CD4-positive, alpha-beta T cell treated with Interleukin-4 for 1 hour (primary cell): ENCODE measurements at regions not wholly inside any gene's neighbourhood (a gene's known extent, or its start where the extent isn't known, plus 50 kb on each side); places are given as distances from the start of the nearest gene placed in this dataset.
"Not testable (repeated sequence)": the region's sequence is repeated elsewhere in the genome, so short reads cannot be mapped to it uniquely, and the experiment has no call there.

ENCODE experiments used
- DNase-seq, 2 donors: peaks; one replicate each; pipeline ENCODE4 v3.0.0-alpha.2; 2020 to 2022

DNA sequence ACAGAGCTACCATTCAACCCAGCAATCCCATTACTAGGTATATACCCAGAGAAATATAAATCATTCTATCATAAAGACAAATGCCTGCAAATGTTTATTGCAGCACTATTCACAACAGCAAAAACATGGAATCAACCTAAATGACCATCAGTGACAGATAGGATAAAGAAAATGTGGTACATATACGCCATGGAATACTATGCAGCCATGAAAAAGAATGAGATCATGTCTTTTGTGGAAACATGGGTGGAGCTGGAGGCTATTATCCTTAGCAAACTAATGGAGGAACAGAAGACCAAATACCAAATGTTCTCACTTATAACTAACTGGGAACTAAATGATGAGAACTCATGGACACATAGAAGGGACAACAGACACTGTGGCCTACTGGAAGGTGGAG lies 318.9 kb downstream of the ZIC3 start:
- DNase-seq = not testable (repeated sequence)

DNA sequence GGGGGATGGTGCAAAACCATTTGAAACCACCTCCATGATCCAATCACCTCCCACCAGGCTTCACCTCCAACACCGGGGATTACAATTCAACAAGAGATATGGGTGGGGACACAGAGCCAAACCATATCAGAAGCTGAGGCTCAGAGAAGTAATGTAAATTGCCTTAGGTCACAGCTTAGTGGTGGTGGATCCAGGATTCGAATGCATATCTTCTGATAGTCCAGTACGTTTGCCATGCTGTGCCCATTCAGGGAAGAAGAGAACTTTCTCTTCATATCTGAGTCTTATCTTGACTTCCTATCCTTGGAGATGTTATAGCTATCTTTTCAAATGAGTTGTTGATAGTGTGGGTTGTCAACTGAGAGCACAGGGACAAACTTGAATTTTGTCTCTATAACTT lies 325.5 kb downstream of the ZIC3 start:
- DNase-seq = no peak

- DNase-seq = no peak
These were observed 330.2 kb downstream of the ZIC3 start for GRCh38 chrX:137896123-137896522.

DNA sequence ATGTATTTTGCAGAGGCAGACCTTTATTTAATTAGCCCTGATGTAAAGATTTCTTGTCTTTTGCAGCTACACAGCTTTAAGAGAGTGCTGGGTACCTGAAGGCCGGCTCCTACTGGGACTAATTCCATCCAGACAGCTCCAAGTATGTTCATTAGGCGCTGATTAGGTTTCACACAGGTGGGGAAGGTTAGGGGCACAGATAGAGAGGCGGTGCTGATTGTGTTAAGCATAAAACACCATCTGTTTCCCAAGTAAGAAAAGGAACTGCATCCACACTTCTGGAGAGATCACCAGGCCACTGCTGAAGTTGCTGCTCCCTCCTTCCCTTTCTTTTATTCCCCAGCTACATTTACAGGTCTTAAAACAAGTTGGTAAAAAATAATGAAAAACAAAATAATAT lies 349.5 kb downstream of the ZIC3 start:
- no peak for DNase-seq

- no peak for DNase-seq
These were observed 350.3 kb downstream of the ZIC3 start for GRCh38 chrX:137916090-137916746.

DNA sequence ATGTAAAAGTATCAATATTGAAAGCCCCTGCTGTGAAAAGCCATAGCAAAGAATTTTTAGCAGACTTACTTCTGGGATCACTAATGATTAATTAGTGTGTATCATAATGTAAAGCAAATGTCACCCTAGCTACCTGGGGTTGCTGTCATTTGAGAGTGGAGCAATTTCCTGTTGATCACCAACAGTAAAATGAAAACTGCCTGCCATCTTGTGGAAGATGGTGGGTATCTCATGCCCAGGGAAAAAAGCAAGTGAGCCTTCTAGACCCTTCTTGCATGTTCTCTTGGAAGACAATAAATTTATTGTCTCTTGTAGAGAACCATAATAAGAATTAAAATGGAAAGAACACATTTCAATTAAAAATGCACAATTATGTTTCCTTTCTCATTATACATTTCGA lies 360.2 kb downstream of the ZIC3 start:
- no peak for DNase-seq

DNA sequence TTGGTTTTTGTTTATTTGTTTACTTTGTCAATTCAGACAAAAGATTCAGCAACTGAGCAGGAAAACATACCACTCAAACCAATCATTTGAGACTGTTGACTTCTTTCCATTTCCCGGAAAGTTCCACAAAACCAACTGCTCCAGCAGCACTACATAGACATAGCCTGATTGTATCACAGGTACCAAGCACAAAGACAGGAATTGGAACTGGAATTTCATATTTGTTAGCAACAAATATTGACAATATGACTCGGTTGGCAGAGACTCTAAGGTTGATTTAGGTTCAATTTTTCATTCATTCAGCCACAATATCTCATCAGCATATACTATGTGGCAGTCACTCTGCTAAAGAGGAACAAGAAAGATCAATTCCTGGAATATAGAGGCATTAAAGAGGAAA lies 364.0 kb downstream of the ZIC3 start:
- DNase-seq = no peak

DNA sequence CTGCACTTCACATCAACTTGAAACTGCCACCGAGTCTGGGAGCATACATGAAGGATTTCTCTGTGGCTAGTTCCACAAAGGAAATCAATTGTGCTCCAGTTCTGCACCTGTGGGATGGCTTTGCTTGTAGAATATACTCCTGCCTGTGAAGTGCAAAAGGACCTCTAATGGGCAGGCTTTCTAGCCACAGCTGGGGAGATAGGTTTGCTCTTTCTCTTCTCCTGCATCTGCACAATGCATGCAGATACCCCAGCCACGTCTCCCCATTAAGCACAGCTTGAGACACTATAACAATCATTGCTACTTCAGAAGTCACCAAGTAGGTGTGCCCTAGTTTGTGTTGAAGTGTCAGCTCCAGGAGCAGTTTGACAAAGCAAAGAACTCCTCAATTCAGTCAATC lies 364.6 kb downstream of the ZIC3 start:
- DNase-seq = no peak

DNA sequence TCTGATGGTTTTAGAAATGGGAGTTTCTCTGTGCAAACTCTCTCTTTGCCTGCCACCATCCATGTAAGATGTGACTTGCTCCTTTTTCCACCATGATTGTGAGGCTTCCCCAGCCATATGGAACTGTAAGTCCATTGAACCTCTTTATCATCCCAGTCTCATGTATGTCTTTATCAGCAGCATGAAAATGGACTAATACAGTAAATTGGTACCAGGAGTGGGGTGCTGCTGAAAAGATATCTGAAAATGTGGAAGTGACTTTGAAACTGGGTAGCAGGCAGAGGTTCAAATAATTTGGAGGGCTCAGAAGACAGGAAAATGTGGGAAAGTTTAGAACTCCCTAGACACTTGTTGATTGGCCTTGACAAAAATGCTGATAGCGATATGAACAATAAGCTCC lies 368.3 kb downstream of the ZIC3 start:
- DNase-seq = not testable (repeated sequence)

GRCh38 chrX:137934887-137935286 lies 369.0 kb downstream of the ZIC3 start:
- DNase-seq = not testable (repeated sequence)

DNA sequence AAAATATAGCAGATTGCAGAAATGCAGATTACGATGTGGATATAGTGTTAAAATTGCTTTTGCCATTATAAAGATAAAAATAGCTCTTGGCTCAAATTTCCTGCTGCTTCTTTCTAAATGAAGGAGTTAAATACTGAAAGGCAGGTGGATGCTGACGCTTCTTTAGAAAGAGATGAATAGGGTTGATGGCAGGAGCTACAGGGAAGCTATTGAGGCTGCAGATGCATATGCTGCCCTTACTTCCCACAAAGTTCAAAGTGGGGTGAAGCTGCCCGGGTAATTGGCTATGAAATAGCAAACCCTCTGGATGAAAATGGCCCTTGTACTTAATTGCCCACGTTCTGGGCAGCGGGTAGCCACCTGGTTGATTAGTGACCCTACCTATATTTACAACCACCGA lies 379.5 kb downstream of the ZIC3 start:
- DNase-seq = no peak

GRCh38 chrX:137969191-137969590 lies 403.3 kb downstream of the ZIC3 start:
- DNase-seq = no peak

GRCh38 chrX:137982472-137983172 lies 416.7 kb downstream of the ZIC3 start:
- no peak for DNase-seq

- no peak for DNase-seq
These were observed 422.5 kb downstream of the ZIC3 start for GRCh38 chrX:137988470-137988869.

GRCh38 chrX:137998619-137999018 lies 432.7 kb downstream of the ZIC3 start:
- no peak for DNase-seq

DNA sequence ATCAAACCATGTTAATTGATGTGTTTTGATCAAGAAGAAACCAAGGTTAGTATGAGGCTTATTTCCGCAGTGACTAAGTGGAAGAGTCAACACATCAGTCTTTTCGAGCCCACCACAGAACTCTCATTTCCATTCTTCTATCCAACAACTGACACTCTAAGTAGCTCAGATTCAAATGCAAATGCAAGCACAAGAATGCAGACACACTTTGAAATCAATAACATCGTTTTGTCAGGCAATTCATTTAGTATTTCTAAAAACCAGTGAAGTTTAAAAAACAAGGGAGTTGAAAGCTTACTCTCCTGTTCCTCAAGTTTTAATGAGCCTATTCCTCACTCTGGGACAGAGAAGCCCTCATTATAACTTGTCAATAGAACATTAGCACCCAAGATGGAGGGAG lies 433.1 kb downstream of the ZIC3 start:
- DNase-seq = no peak

GRCh38 chrX:137999552-137999951 lies 433.6 kb downstream of the ZIC3 start:
- DNase-seq = no peak

GRCh38 chrX:138001226-138001625 lies 435.3 kb downstream of the ZIC3 start:
- DNase-seq = no peak

DNA sequence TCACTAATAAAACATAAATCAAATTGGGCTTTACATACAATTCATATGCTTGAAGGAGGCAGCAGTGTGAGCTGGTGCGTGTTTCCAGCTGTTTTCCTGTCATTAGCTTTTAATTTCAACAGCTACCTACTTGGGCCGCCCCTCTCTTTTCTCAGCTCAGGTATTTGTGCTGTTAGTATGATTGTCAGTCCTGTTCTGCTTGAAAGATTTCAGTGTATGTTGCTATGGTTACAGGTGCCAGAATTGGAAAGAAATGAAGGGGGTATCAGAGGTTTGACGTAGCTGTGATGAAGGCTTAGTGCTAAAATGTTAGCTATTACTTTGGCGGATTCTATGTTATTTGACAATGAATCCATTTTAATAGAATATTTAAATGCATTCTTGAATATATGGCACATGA lies 440.3 kb downstream of the ZIC3 start:
- DNase-seq = no peak

DNA sequence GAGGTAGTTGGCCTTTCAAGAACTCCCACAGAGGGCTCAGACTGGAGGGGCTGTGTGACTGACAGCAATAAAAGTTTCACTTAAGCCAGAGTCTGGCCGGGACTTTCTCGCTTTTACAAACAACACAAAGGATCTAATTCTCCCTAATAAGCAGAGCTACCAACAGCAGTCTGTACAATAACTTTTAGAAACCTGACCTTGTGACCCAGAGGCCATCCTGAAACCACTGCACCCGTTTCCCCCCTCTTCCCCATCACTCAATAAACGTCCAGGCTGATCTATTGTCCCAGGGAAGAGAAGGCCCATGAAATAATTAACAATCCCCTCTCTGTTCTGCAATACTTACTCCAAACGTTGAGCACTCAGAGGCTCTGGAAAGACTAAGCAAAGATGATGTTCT lies 442.4 kb downstream of the ZIC3 start:
- no peak for DNase-seq

- no peak for DNase-seq
These were observed 445.5 kb downstream of the ZIC3 start for GRCh38 chrX:138011468-138011867.

DNA sequence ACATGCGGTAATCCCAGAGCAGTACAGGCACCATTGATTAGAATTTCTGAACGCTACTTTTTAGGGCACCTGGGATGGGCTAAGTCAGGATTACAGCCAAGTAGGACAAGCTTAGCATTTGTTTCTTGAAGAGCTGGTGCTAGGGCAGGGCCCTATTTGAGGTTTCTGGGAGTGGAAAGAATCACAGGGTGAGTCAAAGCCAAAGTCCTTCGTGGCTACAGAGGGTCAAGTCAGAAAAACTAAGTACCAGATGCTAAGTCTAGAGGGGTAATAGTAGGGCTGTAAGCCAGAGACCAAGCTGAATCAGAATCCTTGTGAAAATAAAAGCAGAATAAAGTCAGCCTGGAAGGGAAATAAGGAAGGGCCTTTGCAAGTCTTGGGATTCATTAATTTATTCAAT lies 448.6 kb downstream of the ZIC3 start:
- no peak for DNase-seq

DNA sequence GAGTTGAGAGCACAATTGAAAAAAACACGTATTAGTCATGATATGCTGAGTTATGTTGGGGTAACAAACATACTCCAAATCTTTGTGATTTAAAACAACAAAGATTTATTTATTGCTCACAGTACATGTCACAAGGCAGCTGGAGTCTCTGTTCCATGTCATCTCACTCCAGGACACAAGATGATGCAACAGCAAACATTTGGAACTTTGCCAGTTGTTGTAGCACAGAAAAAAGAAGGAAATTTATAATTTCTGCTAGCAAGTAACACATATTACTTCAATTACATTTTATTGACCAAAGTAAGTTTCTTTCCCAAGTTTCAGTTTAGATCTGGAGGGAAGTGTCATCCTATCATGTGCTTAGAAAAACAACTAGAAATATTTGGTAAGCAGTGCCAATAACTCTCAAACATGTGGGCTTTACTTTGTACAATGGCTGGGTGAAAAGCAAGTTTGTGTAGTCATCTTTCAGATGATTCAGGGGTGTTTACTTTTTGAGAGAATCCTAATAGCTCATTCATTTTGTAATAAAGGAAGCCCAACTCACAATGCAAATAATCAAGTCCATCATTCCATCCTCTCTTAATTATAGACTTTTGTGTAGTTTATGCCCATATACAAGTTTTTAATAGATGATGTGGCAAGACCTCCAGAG lies 452.3 kb downstream of the ZIC3 start:
- DNase-seq = no peak

DNA sequence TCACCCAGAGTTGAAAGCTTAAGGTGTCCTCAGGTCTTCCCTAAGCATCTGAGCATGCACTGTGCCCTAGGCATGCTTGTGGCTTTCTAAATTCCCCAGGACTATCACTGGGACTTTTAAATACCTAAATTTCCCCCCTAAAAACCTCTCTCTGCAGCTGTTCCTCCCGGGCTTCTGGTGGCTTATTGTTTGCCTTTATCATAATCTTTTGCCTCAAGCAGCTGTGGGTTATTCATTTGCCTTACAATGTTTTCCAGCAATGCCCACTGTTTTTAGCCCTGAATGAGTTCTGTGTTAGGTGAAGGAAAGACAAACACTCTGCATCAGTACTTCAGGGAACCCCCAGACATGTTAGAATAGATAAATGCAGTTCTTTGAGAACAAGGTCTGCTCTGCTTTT lies 455.0 kb downstream of the ZIC3 start:
- DNase-seq = no peak
